ENCODE measurements at regions not wholly inside any gene's neighbourhood (a gene's known extent, or its start where the extent isn't known, plus 50 kb on each side); places are given as distances from the start of the nearest gene placed in this dataset.

- H3K36me3 ChIP-seq = no peaks in the 10 kb centered on the region
- DNase-seq = peak in 1 of 2 donors; percentile 20
- peak overlapping the region in 1 of 5 donors; percentile 39 for H3K27ac ChIP-seq
- no peaks in the 10 kb centered on the region for H3K4me1 ChIP-seq
- H3K4me3 ChIP-seq = no peak overlapping the region
- intact Hi-C loops (cut with DNase I; ENCODE audit: low total_unique reads) = no loop called here
- H3K9me3 ChIP-seq = peaks cover 0 to 4% (median 2%) of the 10 kb centered on the region in 4 donors
- TF ChIP-seq POLR2A (IDR thresholded peaks at IDR 0.05) (no peak), CTCF (IDR thresholded peaks at IDR 0.05) (no peak), POLR2AphosphoS5 (IDR thresholded peaks at IDR 0.05) (no peak)
- no peaks in the 10 kb centered on the region for H3K27me3 ChIP-seq
These were observed 51.4 kb upstream of the PCDH18 start for GRCh38 chr4:137583671-137584070.

Measured in stomach (tissue), 6 donors.